ENCODE measurements at regions not wholly inside any gene's neighbourhood (a gene's known extent, or its start where the extent isn't known, plus 50 kb on each side); places are given as distances from the start of the nearest gene placed in this dataset.

DNA sequence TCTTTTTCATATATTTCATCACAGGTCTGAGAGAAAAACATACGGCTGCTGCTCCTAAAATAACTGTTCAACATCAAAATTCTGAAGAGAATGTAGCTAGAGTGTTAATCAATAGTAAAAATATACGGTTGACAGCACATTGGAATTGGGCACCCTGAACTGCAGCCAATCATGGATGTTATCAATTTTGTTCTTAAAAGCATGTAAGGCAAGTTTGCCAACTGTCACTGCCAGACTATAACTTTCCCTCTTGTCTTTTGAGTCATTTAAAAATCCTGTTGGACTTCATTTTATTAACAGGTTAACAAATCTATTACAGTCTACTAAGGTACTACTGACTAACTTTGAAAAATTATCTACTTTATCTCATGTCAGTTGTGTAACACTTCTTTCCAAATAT, 592.8 kb downstream of the HACE1 start:
- TF ChIP-seq, protein P1, sequence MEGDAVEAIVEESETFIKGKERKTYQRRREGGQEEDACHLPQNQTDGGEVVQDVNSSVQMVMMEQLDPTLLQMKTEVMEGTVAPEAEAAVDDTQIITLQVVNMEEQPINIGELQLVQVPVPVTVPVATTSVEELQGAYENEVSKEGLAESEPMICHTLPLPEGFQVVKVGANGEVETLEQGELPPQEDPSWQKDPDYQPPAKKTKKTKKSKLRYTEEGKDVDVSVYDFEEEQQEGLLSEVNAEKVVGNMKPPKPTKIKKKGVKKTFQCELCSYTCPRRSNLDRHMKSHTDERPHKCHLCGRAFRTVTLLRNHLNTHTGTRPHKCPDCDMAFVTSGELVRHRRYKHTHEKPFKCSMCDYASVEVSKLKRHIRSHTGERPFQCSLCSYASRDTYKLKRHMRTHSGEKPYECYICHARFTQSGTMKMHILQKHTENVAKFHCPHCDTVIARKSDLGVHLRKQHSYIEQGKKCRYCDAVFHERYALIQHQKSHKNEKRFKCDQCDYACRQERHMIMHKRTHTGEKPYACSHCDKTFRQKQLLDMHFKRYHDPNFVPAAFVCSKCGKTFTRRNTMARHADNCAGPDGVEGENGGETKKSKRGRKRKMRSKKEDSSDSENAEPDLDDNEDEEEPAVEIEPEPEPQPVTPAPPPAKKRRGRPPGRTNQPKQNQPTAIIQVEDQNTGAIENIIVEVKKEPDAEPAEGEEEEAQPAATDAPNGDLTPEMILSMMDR (IDR thresholded peaks at IDR 0.05; ENCODE audit: low read depth, low read length): no peak
- TF ChIP-seq EZH2phosphoT487 (IDR thresholded peaks at IDR 0.05; ENCODE audit: low read depth): no peak
